Endothelial cell of umbilical vein (primary cell): ENCODE measurements at regions not wholly inside any gene's neighbourhood (a gene's known extent, or its start where the extent isn't known, plus 50 kb on each side); places are given as distances from the start of the nearest gene placed in this dataset.
A peak's percentile ranks its signal among the peaks of the same experiment; 100 is the strongest.

Experiments used
- BruUV-seq: library from RNA; stranded (reverse); fragments of 400-500 nt; replicated peaks from 2 replicates; lab custom pipeline; 2021; lab: Mats Ljungman, UMichigan
- CTCF ChIA-PET: fragments of 300-600, 350-600 bp; sonication (Branson Sonifier 250); formaldehyde crosslinking; loops from one replicate; lab custom pipeline; 2021; ENCODE audit warnings: antibody characterized with exemption, inconsistent platforms; lab: Charles Lee
- POLR2A ChIA-PET: fragments of 300-600, 350-600 bp; sonication (Branson Sonifier 250); formaldehyde crosslinking; loops from one replicate; lab custom pipeline; 2021; ENCODE audit warnings: antibody characterized with exemption, inconsistent platforms; lab: Charles Lee
- DNase-seq: peaks from one replicate; pipeline ENCODE4 v3.0.0-alpha.2; 2011; ENCODE audit warnings: low read depth, low spot score
- FAIRE-seq: peaks from 2 replicates; lab custom pipeline; 2011; peaks lifted over from hg19 to GRCh38; lab: Jason Lieb, UNC
- H2AFZ ChIP-seq: 2 replicates; pipeline ENCODE4 v1.6.0; 2012; ENCODE audit warnings: low read depth, low read length, control low read depth, inconsistent platforms
- H3K27ac ChIP-seq: 2 replicates; pipeline ENCODE4 v1.5.1; 2011; ENCODE audit warnings: low read depth, mild to moderate bottlenecking, control low read depth, low read length, moderate library complexity; ENCODE audit not compliant: insufficient read depth
- H3K27me3 ChIP-seq, 2 experiments: 2 replicates each; pipeline versions ENCODE4 v1.6.0 to v1.6.1; 2011; ENCODE audit warnings: low read length in 2 of 2, mixed read lengths in 1 of 2; ENCODE audit not compliant: control insufficient read depth in 2 of 2, insufficient read depth in 2 of 2
- H3K36me3 ChIP-seq, 2 experiments: 2 replicates in 1 of 2; 3 replicates in 1 of 2; pipeline ENCODE4 v1.5.1; 2011; ENCODE audit warnings: low read length in 2 of 2, mild to moderate bottlenecking in 1 of 2, moderate library complexity in 1 of 2; ENCODE audit not compliant: control insufficient read depth in 2 of 2, insufficient read depth in 2 of 2; ENCODE audit errors: extremely low read depth in 1 of 2
- H3K4me1 ChIP-seq: 3 replicates; pipeline ENCODE4 v1.5.1; 2011; ENCODE audit warnings: mild to moderate bottlenecking, low read length; ENCODE audit not compliant: control insufficient read depth, insufficient read depth; ENCODE audit errors: extremely low read depth
- H3K4me2 ChIP-seq: 2 replicates; pipeline ENCODE4 v1.6.1; 2011; ENCODE audit warnings: low read length, control low read depth, mixed read lengths; ENCODE audit not compliant: insufficient read depth
- H3K4me3 ChIP-seq, 3 experiments: fragments of 200-600 bp in 1 of 3; sonication (generic), shearing (Covaris generic) in 1 of 3; replicated peaks in 1 of 3; 2 replicates each; pipeline ENCODE4 v1.5.1; 2011 to 2016; ENCODE audit warnings: control low read depth in 3 of 3, low read length in 3 of 3, mild to moderate bottlenecking in 2 of 3, inconsistent platforms in 1 of 3, low read depth in 1 of 3, moderate library complexity in 1 of 3; ENCODE audit not compliant: insufficient read depth in 1 of 3
- H3K79me2 ChIP-seq: 2 replicates; pipeline ENCODE4 v1.6.0; 2012; ENCODE audit warnings: low read length, inconsistent platforms; ENCODE audit not compliant: control insufficient read depth, insufficient read depth
- H3K9ac ChIP-seq: replicated peaks from 2 replicates; pipeline ENCODE3; 2011; ENCODE audit warnings: low read length, control low read depth; ENCODE audit not compliant: insufficient read depth; ENCODE audit errors: extremely low read depth
- H3K9me1 ChIP-seq: replicated peaks from 3 replicates; pipeline ENCODE4 v1.6.0; 2011; ENCODE audit warnings: mild to moderate bottlenecking, low read length; ENCODE audit not compliant: control insufficient read depth, insufficient read depth; ENCODE audit errors: extremely low read depth
- H3K9me3 ChIP-seq: replicated peaks from 2 replicates; pipeline ENCODE4 v1.5.1; 2012; ENCODE audit warnings: low read length, inconsistent platforms; ENCODE audit not compliant: control insufficient read depth, insufficient read depth
- H4K20me1 ChIP-seq: replicated peaks from 2 replicates; pipeline ENCODE3; 2011; ENCODE audit warnings: mild to moderate bottlenecking, low read length; ENCODE audit not compliant: control insufficient read depth, insufficient read depth; ENCODE audit errors: extremely low read depth
- CTCF ChIP-seq, 2 donors: IDR thresholded peaks; 1 replicate in 1 of 2; 2 replicates in 1 of 2; pipeline ENCODE4 v1.5.1; 2011; ENCODE audit warnings: low read length in 2 of 2, mild to moderate bottlenecking in 2 of 2, moderate library complexity in 2 of 2, control low read depth in 1 of 2, inconsistent platforms in 1 of 2, low read depth in 1 of 2; ENCODE audit not compliant: insufficient read depth in 1 of 2; ENCODE audit errors: extremely low read depth in 1 of 2
- EZH2 ChIP-seq: IDR thresholded peaks from 2 replicates; pipeline ENCODE4 v1.6.1; 2012; ENCODE audit warnings: borderline replicate concordance, low read depth, mild to moderate bottlenecking, moderate library complexity, low read length, inconsistent platforms; ENCODE audit not compliant: severe bottlenecking
- FOS ChIP-seq: IDR thresholded peaks from 2 replicates; pipeline ENCODE4 v1.6.1; 2011; ENCODE audit warnings: mild to moderate bottlenecking, low read length, moderate library complexity, borderline replicate concordance; ENCODE audit not compliant: insufficient read depth
- GATA2 ChIP-seq: IDR thresholded peaks from 2 replicates; pipeline ENCODE4 v1.7.0; 2011; ENCODE audit warnings: low read depth, mild to moderate bottlenecking, moderate library complexity, mixed read lengths, low read length; ENCODE audit not compliant: insufficient read length, insufficient read depth
- JUN ChIP-seq: IDR thresholded peaks from 2 replicates; pipeline ENCODE4 v1.6.1; 2011; ENCODE audit warnings: borderline replicate concordance, low read depth; ENCODE audit not compliant: insufficient read length, insufficient read depth
- MYC ChIP-seq: IDR thresholded peaks from one replicate; pipeline ENCODE4 v1.6.1; 2011; ENCODE audit warnings: mild to moderate bottlenecking, low read depth, low read length
- POLR2A ChIP-seq: IDR thresholded peaks from 2 replicates; pipeline ENCODE4 v1.6.1; 2012; ENCODE audit warnings: low read depth, mild to moderate bottlenecking, control low read depth, low read length
- POLR2AphosphoS5 ChIP-seq: IDR thresholded peaks from 2 replicates; pipeline ENCODE4 v1.6.1; 2012; ENCODE audit warnings: low read depth, mild to moderate bottlenecking, control low read depth, low read length, moderate library complexity; ENCODE audit not compliant: insufficient read depth
- dilution Hi-C: fragments of 300-500 bp; cut with MboI; formaldehyde crosslinking; loops from one replicate; pipeline ENCODE4 v1.15.0; 2019; ENCODE audit warnings: low sequenced_read_pairs; ENCODE audit not compliant: extremely low pct_ligation_motif_present
- intact Hi-C: fragments of 100-400 bp; cut with micrococcal nuclease; formaldehyde crosslinking; loops from one replicate; pipeline ENCODE4 v1.10.0; 2022
- TF ChIP-seq, protein P1 (sequence below): IDR thresholded peaks from 2 replicates; pipeline ENCODE4 v1.6.1; 2011; ENCODE audit not compliant: insufficient read depth, insufficient read length

GRCh38 chr3:64998317-64998716, 310.5 kb upstream of the ADAMTS9 start:
- Histone ChIP-seq H3K4me2 (no peak overlapping the region), H4K20me1 (no peaks in the 10 kb centered on the region), H3K4me1 (peaks cover 24% of the 10 kb centered on the region), H3K9me1 (no peaks in the 10 kb centered on the region), H3K9me3 (no peaks in the 10 kb centered on the region), H3K9ac (no peak overlapping the region), H3K27me3 (no peaks in the 10 kb centered on the region), H3K79me2 (no peaks in the 10 kb centered on the region), H3K27ac (no peak overlapping the region), H3K4me3 (no peak overlapping the region), H2AFZ (no peak overlapping the region), H3K36me3 (no peaks in the 10 kb centered on the region)
- TF ChIP-seq, protein P1, sequence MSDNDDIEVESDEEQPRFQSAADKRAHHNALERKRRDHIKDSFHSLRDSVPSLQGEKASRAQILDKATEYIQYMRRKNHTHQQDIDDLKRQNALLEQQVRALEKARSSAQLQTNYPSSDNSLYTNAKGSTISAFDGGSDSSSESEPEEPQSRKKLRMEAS, result no peak
- no peak for TF ChIP-seq MYC
- TF ChIP-seq FOS, result no peak
- no peak for TF ChIP-seq POLR2AphosphoS5
- POLR2A ChIA-PET, result no interaction called here
- CTCF ChIA-PET, result no interaction called here
- DNase-seq (no peak), FAIRE-seq (no peak)
- dilution Hi-C loops (no loop called here), intact Hi-C loops (loop anchor here (5.0 to 10.0 kb wide), 3 partner anchors 311 to 466 kb away; partner anchors contain the start of gene ADAMTS9)
- BruUV-seq, result no TSS peak

DNA sequence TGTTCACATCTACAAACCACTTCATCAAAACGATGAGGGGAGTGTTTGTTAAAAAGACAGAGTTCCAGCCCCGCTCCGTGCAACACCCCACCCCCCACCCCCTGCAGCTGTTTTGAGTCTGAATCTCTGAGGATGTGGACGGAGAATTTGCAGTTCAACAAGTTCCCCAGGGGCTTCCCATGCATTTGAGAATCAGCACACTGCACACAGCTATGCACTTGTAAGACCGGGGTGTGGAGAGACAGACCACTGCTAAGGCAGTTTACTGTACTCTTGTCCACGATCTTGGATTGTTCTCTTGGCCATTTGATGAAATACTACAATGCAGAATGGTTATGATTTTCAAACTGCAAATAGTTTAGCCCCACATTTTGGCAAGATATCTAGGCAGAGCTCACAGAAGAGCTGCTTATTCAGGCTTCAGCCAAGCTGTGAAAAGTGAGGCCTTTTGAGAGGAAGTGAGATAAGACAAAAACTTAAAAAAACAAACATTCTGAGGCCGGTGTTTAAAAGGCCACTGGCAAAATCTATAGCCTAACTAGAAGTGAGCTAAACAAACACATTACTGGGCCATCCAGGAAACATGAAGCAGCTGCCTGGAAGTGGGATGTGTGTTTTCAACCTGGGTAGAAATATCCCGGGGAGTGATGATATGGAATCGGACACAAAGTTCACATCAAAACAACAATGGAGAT, 308.2 kb upstream of the ADAMTS9 start:
- H2AFZ ChIP-seq, result peak overlapping the region; percentile 59
- peak overlapping the region; percentile 60 for H3K27ac ChIP-seq
- H3K79me2 ChIP-seq, result no peaks in the 10 kb centered on the region
- TF ChIP-seq JUN (no peak), FOS (peak; percentile 47), POLR2A (no peak), EZH2 (no peak), POLR2AphosphoS5 (peak; percentile 55), GATA2 (peak; percentile 91), CTCF (IDR thresholded peaks at IDR 0.05; ENCODE audit: extremely low read depth in 1 of 2, insufficient read depth in 1 of 2, low read depth in 1 of 2, low read length in 2 of 2) (no peak), MYC (no peak)
- TF ChIP-seq, protein P1, result no peak
- no peaks in the 10 kb centered on the region for H4K20me1 ChIP-seq
- peaks cover 33% of the 10 kb centered on the region for H3K4me1 ChIP-seq
- H3K4me2 ChIP-seq, result peak overlapping the region; percentile 80
- FAIRE-seq, result peak; percentile 79
- intact Hi-C loops, result loop anchor here (1.0 to 10.0 kb wide), 4 partner anchors 200 to 464 kb away; partner anchors contain the start of gene ADAMTS9
- H3K9me1 ChIP-seq, result no peaks in the 10 kb centered on the region
- ChIA-PET POLR2A (no interaction called here), CTCF (interaction anchor here (0.6 to 3.3 kb wide), 14 partner anchors 22 to 1185 kb away, joined by 3 to 15 read pairs (median 3); no protein-coding TSS in a partner anchor)
- H3K27me3 ChIP-seq, result no peaks in the 10 kb centered on the region
- peak; percentile 91 for DNase-seq
- no peak overlapping the region for H3K4me3 ChIP-seq
- no peaks in the 10 kb centered on the region for H3K9me3 ChIP-seq
- no peaks in the 10 kb centered on the region for H3K36me3 ChIP-seq
- dilution Hi-C loops, result no loop called here
- no TSS peak for BruUV-seq
- peak overlapping the region; percentile 27 for H3K9ac ChIP-seq
